SK-N-SH (cell line): ENCODE measurements at regions not wholly inside any gene's neighbourhood (a gene's known extent, or its start where the extent isn't known, plus 50 kb on each side); places are given as distances from the start of the nearest gene placed in this dataset.

Experiments
- CTCF ChIA-PET: fragments of 300-600, 350-600 bp; formaldehyde crosslinking; extraction: SDS; loops from one replicate; lab custom pipeline; 2021; lab: Yijun Ruan, JAX
- POLR2A ChIA-PET: fragments of 350-600 bp; sonication (Branson Sonifier 250); formaldehyde crosslinking; extraction: SDS; loops from one replicate; lab custom pipeline; 2020; ENCODE audit warnings: antibody characterized with exemption, inconsistent platforms; lab: Yijun Ruan, JAX
- DNase-seq: peaks from one replicate; pipeline ENCODE4 v3.0.0; 2012
- H2AFZ ChIP-seq: fragments of 200-600 bp; sonication (generic); 2 replicates; pipeline ENCODE4 v1.8.1; 2016; ENCODE audit warnings: antibody characterized with exemption, mild to moderate bottlenecking, low read depth
- H3F3A ChIP-seq: fragments of 200-600 bp; sonication (generic); replicated peaks from 2 replicates; pipeline ENCODE3; 2016; ENCODE audit warnings: antibody characterized with exemption, mild to moderate bottlenecking; ENCODE audit not compliant: insufficient read depth
- H3K27ac ChIP-seq, 2 experiments: fragments of 200-500 bp in 1 of 2; fragments of 200-600 bp in 1 of 2; sonication (Bioruptor generic) in 1 of 2; sonication (generic), shearing (Covaris generic) in 1 of 2; 2 replicates each; pipeline versions ENCODE4 v1.5.1 to v1.6.1; 2014 to 2016; ENCODE audit warnings: low read depth in 2 of 2, inconsistent platforms in 1 of 2, low read length in 1 of 2, mild to moderate bottlenecking in 1 of 2, mixed read lengths in 1 of 2
- H3K27me3 ChIP-seq: fragments of 200-600 bp; sonication (generic), shearing (Covaris generic); 2 replicates; pipeline ENCODE4 v1.6.1; 2016; ENCODE audit warnings: mixed run types; ENCODE audit not compliant: insufficient read depth
- H3K36me3 ChIP-seq, 2 experiments: fragments of 200-500 bp in 1 of 2; fragments of 200-600 bp in 1 of 2; sonication (Bioruptor generic) in 1 of 2; sonication (generic) in 1 of 2; replicated peaks in 1 of 2; 2 replicates each; pipeline versions ENCODE3 to v1.5.1; 2014 to 2016; ENCODE audit warnings: low read length in 1 of 2, mild to moderate bottlenecking in 1 of 2; ENCODE audit not compliant: insufficient read depth in 2 of 2, control insufficient read depth in 1 of 2
- H3K4me1 ChIP-seq, 2 experiments: fragments of 200-500 bp in 1 of 2; fragments of 200-600 bp in 1 of 2; sonication (Bioruptor generic) in 1 of 2; sonication (generic), shearing (Covaris generic) in 1 of 2; 2 replicates each; pipeline versions ENCODE4 v1.5.1 to v1.6.1; 2014 to 2016; ENCODE audit warnings: low read depth in 1 of 2, low read length in 1 of 2, mixed run types in 1 of 2; ENCODE audit not compliant: insufficient read depth in 2 of 2, control insufficient read depth in 1 of 2
- H3K4me2 ChIP-seq: fragments of 200-600 bp; sonication (generic), shearing (Covaris generic); 2 replicates; pipeline ENCODE4 v1.6.1; 2017; ENCODE audit warnings: mixed run types
- H3K4me3 ChIP-seq, 2 experiments: fragments of 200-500 bp in 1 of 2; fragments of 200-600 bp in 1 of 2; sonication (Bioruptor generic) in 1 of 2; sonication (generic), shearing (Covaris generic) in 1 of 2; 2 replicates each; pipeline versions ENCODE4 v1.5.1 to v1.8.1; 2014 to 2016; ENCODE audit warnings: low read depth in 2 of 2, inconsistent platforms in 1 of 2, low read length in 1 of 2, mild to moderate bottlenecking in 1 of 2, mixed read lengths in 1 of 2, moderate library complexity in 1 of 2
- H3K79me2 ChIP-seq: fragments of 200-600 bp; sonication (generic); 2 replicates; pipeline ENCODE4 v1.8.1; 2017; ENCODE audit warnings: mild to moderate bottlenecking; ENCODE audit not compliant: insufficient read depth
- H3K9ac ChIP-seq: fragments of 200-600 bp; sonication (generic); 2 replicates; pipeline ENCODE4 v1.6.1; 2017; ENCODE audit warnings: mixed run types
- H3K9me2 ChIP-seq: fragments of 200-600 bp; sonication (generic); 2 replicates; pipeline ENCODE4 v1.6.1; 2017; ENCODE audit warnings: mixed run types
- H3K9me3 ChIP-seq: fragments of 200-600 bp; sonication (generic); 2 replicates; pipeline ENCODE4 v1.6.1; 2017; ENCODE audit warnings: mixed run types, mild to moderate bottlenecking, moderate library complexity
- H4K20me1 ChIP-seq: fragments of 200-600 bp; sonication (generic); 2 replicates; pipeline ENCODE4 v1.6.1; 2017; ENCODE audit warnings: mild to moderate bottlenecking, mixed run types; ENCODE audit not compliant: insufficient read depth
- CHD2 ChIP-seq: fragments of 150-350 bp; IDR thresholded peaks from 2 replicates; pipeline ENCODE4 v1.6.1; 2018; ENCODE audit warnings: low read length; ENCODE audit not compliant: partially characterized antibody
- ELF1 ChIP-seq: IDR thresholded peaks from 2 replicates; pipeline ENCODE4 v1.4.0; 2012
- EP300 ChIP-seq, 2 experiments: IDR thresholded peaks; 2 replicates each; pipeline versions ENCODE4 v1.4.0 to v1.6.1; 2012; ENCODE audit warnings: borderline replicate concordance in 1 of 2, low read depth in 1 of 2, low read length in 1 of 2
- FOXM1 ChIP-seq: IDR thresholded peaks from 2 replicates; pipeline ENCODE4 v1.4.0; 2012; ENCODE audit warnings: low read depth, mild to moderate bottlenecking
- GABPA ChIP-seq: IDR thresholded peaks from 2 replicates; pipeline ENCODE4 v1.4.0; 2012; ENCODE audit warnings: low read depth, mild to moderate bottlenecking
- JUND ChIP-seq: IDR thresholded peaks from 2 replicates; pipeline ENCODE4 v1.4.0; 2012
- MAX ChIP-seq: IDR thresholded peaks from 2 replicates; pipeline ENCODE4 v1.4.0; 2012; ENCODE audit warnings: low read depth
- MEF2A ChIP-seq: IDR thresholded peaks from 2 replicates; pipeline ENCODE4 v1.4.0; 2012; ENCODE audit warnings: low read depth, borderline replicate concordance
- MXI1 ChIP-seq: IDR thresholded peaks from 2 replicates; pipeline ENCODE4 v1.6.1; 2012; ENCODE audit warnings: mild to moderate bottlenecking, low read depth, low read length, improper control_type of control experiment
- PBX3 ChIP-seq: IDR thresholded peaks from 2 replicates; pipeline ENCODE4; 2012
- RCOR1 ChIP-seq: fragments of 150-350 bp; IDR thresholded peaks from 2 replicates; pipeline ENCODE4 v1.6.1; 2017; ENCODE audit warnings: antibody characterized with exemption, low read length
- RXRA ChIP-seq: IDR thresholded peaks from 2 replicates; pipeline ENCODE4 v1.4.0; 2012; ENCODE audit warnings: low read depth, mild to moderate bottlenecking, borderline replicate concordance
- TAF1 ChIP-seq: IDR thresholded peaks from 2 replicates; pipeline ENCODE4 v1.6.1; 2012; ENCODE audit warnings: low read depth, mild to moderate bottlenecking, low read length, moderate library complexity, borderline replicate concordance
- TEAD4 ChIP-seq: IDR thresholded peaks from 2 replicates; pipeline ENCODE4 v1.4.0; 2012; ENCODE audit warnings: mild to moderate bottlenecking, borderline replicate concordance; ENCODE audit not compliant: insufficient read depth
- USF1 ChIP-seq: IDR thresholded peaks from 2 replicates; pipeline ENCODE4 v1.4.0; 2012; ENCODE audit warnings: low read depth, borderline replicate concordance
- YY1 ChIP-seq: IDR thresholded peaks from 2 replicates; pipeline ENCODE4 v1.4.0; 2012; ENCODE audit warnings: low read depth, mild to moderate bottlenecking
- WGBS: methylation state at CpG from one replicate; pipeline ENCODE4 v1.1.6; 2017; ENCODE audit warnings: low lambda C conversion rate; 5-methylcytosine and 5-hydroxymethylcytosine counted together

GRCh38 chr14:26963711-26964110 is 365.9 kb upstream of the NOVA1 start:
- no peak overlapping the region for H2AFZ ChIP-seq
- POLR2A ChIA-PET, result no interaction called here

GRCh38 chr14:26965490-26965889 is 367.7 kb upstream of the NOVA1 start:
- ChIA-PET CTCF (interaction anchor here (0.8 kb wide), 1 partner anchor 48 kb away, joined by 3 read pairs; no protein-coding TSS in a partner anchor), POLR2A (no interaction called here)
- Histone ChIP-seq H3F3A (no peaks in the 10 kb centered on the region), H3K27ac (no peak overlapping the region), H3K4me3 (no peak overlapping the region), H3K4me2 (no peak overlapping the region), H3K9me2 (no peaks in the 10 kb centered on the region), H3K27me3 (no peaks in the 10 kb centered on the region), H4K20me1 (no peaks in the 10 kb centered on the region), H3K36me3 (no peaks in the 10 kb centered on the region), H3K9ac (no peak overlapping the region), H3K4me1 (no peaks in the 10 kb centered on the region), H3K79me2 (no peaks in the 10 kb centered on the region), H2AFZ (no peak overlapping the region), H3K9me3 (no peaks in the 10 kb centered on the region)
- TF ChIP-seq MAX, result no peak
- no peak for TF ChIP-seq YY1
- no peak for TF ChIP-seq USF1
- TF ChIP-seq MXI1, result no peak
- WGBS, result 50% methylated on average over 7 of the region's 7 CpGs
- DNase-seq, result no peak

More at GRCh38 chr14:26963711-26964110, 365.9 kb upstream of the NOVA1 start:
- H3K9ac ChIP-seq, result no peak overlapping the region
- CTCF ChIA-PET, result no interaction called here
- no peaks in the 10 kb centered on the region for H3K79me2 ChIP-seq
- H3F3A ChIP-seq, result no peaks in the 10 kb centered on the region
- DNase-seq, result no peak
- 27% methylated on average over 4 of the region's 4 CpGs for WGBS
- no peaks in the 10 kb centered on the region for H4K20me1 ChIP-seq
- no peak overlapping the region for H3K4me3 ChIP-seq
- H3K9me2 ChIP-seq, result no peaks in the 10 kb centered on the region
- no peaks in the 10 kb centered on the region for H3K36me3 ChIP-seq
- no peak overlapping the region for H3K27ac ChIP-seq
- H3K4me2 ChIP-seq, result no peak overlapping the region
- no peaks in the 10 kb centered on the region for H3K9me3 ChIP-seq
- TF ChIP-seq FOXM1 (no peak), USF1 (no peak), RXRA (no peak), ELF1 (no peak), TEAD4 (no peak), GABPA (no peak), MXI1 (no peak), MEF2A (no peak), TAF1 (no peak), RCOR1 (no peak)
- H3K4me1 ChIP-seq, result no peaks in the 10 kb centered on the region
- H3K27me3 ChIP-seq, result no peaks in the 10 kb centered on the region

GRCh38 chr14:26966908-26967307 is 369.1 kb upstream of the NOVA1 start:
- no peak overlapping the region for H3K27ac ChIP-seq
- no peak overlapping the region for H3K4me3 ChIP-seq
- TF ChIP-seq EP300 (IDR thresholded peaks at IDR 0.05; ENCODE audit: borderline replicate concordance in 1 of 2, low read depth in 1 of 2, low read length in 1 of 2), result no peak
- no peak for TF ChIP-seq PBX3
- TF ChIP-seq GABPA, result no peak
- TF ChIP-seq JUND, result no peak
- TF ChIP-seq MAX, result no peak
- TF ChIP-seq CHD2, result no peak
- TF ChIP-seq, all 33 proteins: peak for 0
- CTCF ChIA-PET, result no interaction called here
- H3K9me3 ChIP-seq, result no peaks in the 10 kb centered on the region
- WGBS, result 18% methylated on average over 3 of the region's 3 CpGs
- no peak overlapping the region for H3K9ac ChIP-seq
- no peaks in the 10 kb centered on the region for H3F3A ChIP-seq
- no peaks in the 10 kb centered on the region for H3K36me3 ChIP-seq
- POLR2A ChIA-PET, result no interaction called here
- no peak overlapping the region for H3K4me2 ChIP-seq
- no peak for DNase-seq
- no peak overlapping the region for H2AFZ ChIP-seq
- H3K79me2 ChIP-seq, result no peaks in the 10 kb centered on the region
- no peaks in the 10 kb centered on the region for H4K20me1 ChIP-seq
- no peaks in the 10 kb centered on the region for H3K4me1 ChIP-seq
- H3K27me3 ChIP-seq, result no peaks in the 10 kb centered on the region
- H3K9me2 ChIP-seq, result no peaks in the 10 kb centered on the region
